LNCAP (cell line): ENCODE measurements at regions not wholly inside any gene's neighbourhood (a gene's known extent, or its start where the extent isn't known, plus 50 kb on each side); places are given as distances from the start of the nearest gene placed in this dataset.

Source experiments
- CTCF ChIP-seq: fragments of 450-650 bp; IDR thresholded peaks from 2 replicates; pipeline ENCODE4 v1.5.1; 2017; ENCODE audit warnings: mild to moderate bottlenecking

GRCh38 chr15:62803856-62804400 lies 238.6 kb upstream of the TPM1 start:
- TF ChIP-seq CTCF: no peak

- no peak for TF ChIP-seq CTCF
Observed at GRCh38 chr15:62805502-62805901, 237.0 kb upstream of the TPM1 start.

GRCh38 chr15:62807539-62808130 lies 234.9 kb upstream of the TPM1 start:
- no peak for TF ChIP-seq CTCF

- TF ChIP-seq CTCF: no peak
Observed at GRCh38 chr15:62809115-62809967, 233.2 kb upstream of the TPM1 start.

GRCh38 chr15:62809968-62810260 lies 232.6 kb upstream of the TPM1 start:
- no peak for TF ChIP-seq CTCF

- no peak for TF ChIP-seq CTCF
Observed at GRCh38 chr15:62812515-62812835, 230.1 kb upstream of the TPM1 start.

- TF ChIP-seq CTCF: no peak
Observed at GRCh38 chr15:62816342-62817069, 226.0 kb upstream of the TPM1 start.
